Pancreas (tissue), 10 donors: ENCODE measurements at regions not wholly inside any gene's neighbourhood (a gene's known extent, or its start where the extent isn't known, plus 50 kb on each side); places are given as distances from the start of the nearest gene placed in this dataset.

Source experiments
- ATAC-seq, 4 donors: fragments of 200-7000 bp; cut with Tn5 transposase; one replicate each; pipeline versions ENCODE4 v1.8.0 to v1.9.1; 2020; ENCODE audit warnings: mild to moderate bottlenecking in 4 of 4, moderate library complexity in 4 of 4
- DNase-seq, 6 donors: peaks; one replicate each; pipeline ENCODE4 v3.0.0-alpha.2; 2020
- FAIRE-seq: peaks from 2 replicates; lab custom pipeline; 2012; peaks lifted over from hg19 to GRCh38; lab: Jason Lieb, UNC
- H3K27ac ChIP-seq, 4 donors: fragments of 200-600 bp; sonication (generic); 1 replicate in 3 of 4; 2 replicates in 1 of 4; pipeline versions ENCODE4 v1.5.0 to v1.8.0; 2020
- H3K27me3 ChIP-seq, 4 donors: fragments of 200-600 bp; one replicate each; pipeline ENCODE4 v1.8.0; 2021
- H3K36me3 ChIP-seq, 3 donors: fragments of 200-600 bp; sonication (generic) in 1 of 3; one replicate each; pipeline versions ENCODE4 v1.5.0 to v1.8.0; 2020 to 2021
- H3K4me1 ChIP-seq, 3 donors: fragments of 200-600 bp; one replicate each; pipeline ENCODE4 v1.8.0; 2021
- H3K4me3 ChIP-seq, 4 donors: fragments of 200-600 bp; sonication (generic) in 2 of 4; one replicate each; pipeline versions ENCODE4 v1.5.0 to v1.8.0; 2020 to 2021
- H3K9me3 ChIP-seq, 4 donors: fragments of 200-600 bp; one replicate each; pipeline ENCODE4 v1.8.0; 2021
- WGBS, 2 donors: extraction: QIAGEN DNeasy Blood & Tissue Kit; methylation state at CpG; one replicate each; pipeline ENCODE4 v1.1.7; 2013; 5-methylcytosine and 5-hydroxymethylcytosine counted together
- intact Hi-C, 3 donors: fragments of 100-400 bp; cut with DNase I; formaldehyde crosslinking; loops; one replicate each; pipeline versions ENCODE4 v1.11.1 to v1.14.2; 2022
- TF ChIP-seq, protein P1 (sequence below), 4 donors: fragments of 200-600 bp; sonication (generic) in 3 of 4; IDR thresholded peaks; one replicate each; pipeline versions ENCODE4 v1.5.0 to v1.8.0; 2021; ENCODE audit warnings: antibody characterized with exemption in 4 of 4
- donor health status: healthy with polysubstance abuse.
- donor health status: DM: no; HTN: no; CAD: no; lungs with moderate emphysema.
- donor health status: DM: no; HTN: no; CAD: no.
- donor health status: control.
- donor health status: control.
- donor health status: Bipolar disorder and iron deficiency.
- donor health status: DM: yes; HTN: yes; CAD: no.
- donor health status: DM: no; HTN: no; CAD: no.
- donor health status: DM: no; HTN: no; CAD: no.
- donor health status: DM: yes; HTN: yes; CAD: no.

DNA sequence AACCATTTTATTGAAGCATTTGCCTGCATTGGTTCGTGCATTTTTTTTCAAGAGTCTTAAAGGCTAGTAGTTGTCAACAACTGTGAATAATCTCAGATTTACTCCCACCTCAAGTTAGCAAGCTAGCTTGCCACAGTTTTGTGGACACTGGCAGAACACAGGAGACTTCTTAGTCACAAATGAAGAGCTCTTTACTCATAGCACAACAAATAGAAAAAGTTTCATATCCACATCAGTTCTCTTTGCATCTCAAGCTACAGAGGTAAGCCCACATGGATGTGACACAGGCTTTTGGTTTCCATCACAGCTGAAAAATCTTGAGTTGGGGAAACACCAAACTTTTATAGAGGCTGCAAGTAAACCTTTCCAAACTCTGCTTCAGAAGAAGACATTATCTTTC is 2315.7 kb upstream of the TENM3 start:
- Histone ChIP-seq H3K4me1 (no peaks in the 10 kb centered on the region), H3K9me3 (no peaks in the 10 kb centered on the region), H3K27ac (no peak overlapping the region), H3K36me3 (no peaks in the 10 kb centered on the region), H3K27me3 (no peaks in the 10 kb centered on the region), H3K4me3 (no peak overlapping the region)
- intact Hi-C loops: no loop called here
- FAIRE-seq: no peak
- ATAC-seq: no peak
- WGBS, 2 donors: 44 to 54% methylated on average over 1 of the region's 1 CpG
- DNase-seq: no peak
- TF ChIP-seq, protein P1, sequence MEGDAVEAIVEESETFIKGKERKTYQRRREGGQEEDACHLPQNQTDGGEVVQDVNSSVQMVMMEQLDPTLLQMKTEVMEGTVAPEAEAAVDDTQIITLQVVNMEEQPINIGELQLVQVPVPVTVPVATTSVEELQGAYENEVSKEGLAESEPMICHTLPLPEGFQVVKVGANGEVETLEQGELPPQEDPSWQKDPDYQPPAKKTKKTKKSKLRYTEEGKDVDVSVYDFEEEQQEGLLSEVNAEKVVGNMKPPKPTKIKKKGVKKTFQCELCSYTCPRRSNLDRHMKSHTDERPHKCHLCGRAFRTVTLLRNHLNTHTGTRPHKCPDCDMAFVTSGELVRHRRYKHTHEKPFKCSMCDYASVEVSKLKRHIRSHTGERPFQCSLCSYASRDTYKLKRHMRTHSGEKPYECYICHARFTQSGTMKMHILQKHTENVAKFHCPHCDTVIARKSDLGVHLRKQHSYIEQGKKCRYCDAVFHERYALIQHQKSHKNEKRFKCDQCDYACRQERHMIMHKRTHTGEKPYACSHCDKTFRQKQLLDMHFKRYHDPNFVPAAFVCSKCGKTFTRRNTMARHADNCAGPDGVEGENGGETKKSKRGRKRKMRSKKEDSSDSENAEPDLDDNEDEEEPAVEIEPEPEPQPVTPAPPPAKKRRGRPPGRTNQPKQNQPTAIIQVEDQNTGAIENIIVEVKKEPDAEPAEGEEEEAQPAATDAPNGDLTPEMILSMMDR (IDR thresholded peaks at IDR 0.05): no peak

DNA sequence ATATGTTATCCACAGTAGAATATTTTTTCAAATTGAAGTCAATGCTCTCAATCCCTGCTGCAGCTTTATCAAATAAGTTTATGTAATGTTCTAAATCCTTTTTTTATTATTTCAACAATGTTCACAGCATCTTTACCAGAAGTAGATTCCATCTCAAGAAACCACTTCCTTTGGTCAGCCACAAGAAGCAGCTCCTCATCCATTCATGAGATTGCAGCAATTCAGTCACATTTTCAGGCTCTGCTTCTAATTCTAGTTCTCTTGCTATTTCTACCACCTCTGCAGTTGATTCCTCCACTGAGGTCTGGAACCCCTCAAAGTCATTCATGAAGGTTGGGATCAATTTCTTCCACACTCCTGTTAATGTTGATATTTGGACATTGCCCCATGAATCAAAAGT is 2301.3 kb upstream of the TENM3 start:
- TF ChIP-seq, protein P1 (IDR thresholded peaks at IDR 0.05): no peak
- ATAC-seq (no peak), DNase-seq (no peak), FAIRE-seq (no peak)
- H3K4me3 ChIP-seq: no peak overlapping the region
- no peaks in the 10 kb centered on the region for H3K4me1 ChIP-seq
- H3K36me3 ChIP-seq: no peaks in the 10 kb centered on the region
- intact Hi-C loops: no loop called here
- no peak overlapping the region for H3K27ac ChIP-seq
- no peaks in the 10 kb centered on the region for H3K27me3 ChIP-seq
- H3K9me3 ChIP-seq: no peaks in the 10 kb centered on the region

DNA sequence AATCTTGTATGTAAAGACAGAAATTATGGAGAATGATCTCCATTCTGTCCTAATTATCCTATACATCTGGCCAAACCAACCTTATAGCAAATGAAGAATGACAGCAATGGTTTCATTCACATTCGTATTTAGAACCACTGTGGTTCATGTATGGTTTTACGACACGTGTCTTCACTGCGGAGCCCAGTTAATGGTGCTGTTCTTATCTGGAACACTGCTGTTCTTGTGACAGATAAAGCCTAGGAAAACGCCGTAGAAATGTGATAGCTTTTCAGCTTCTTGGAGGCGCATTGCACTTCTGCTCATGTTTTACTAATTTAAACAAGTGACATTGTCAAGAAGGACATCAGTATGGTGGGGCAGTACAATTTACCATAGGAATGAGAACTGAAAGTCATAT is 2266.4 kb upstream of the TENM3 start:
- no peak for DNase-seq

DNA sequence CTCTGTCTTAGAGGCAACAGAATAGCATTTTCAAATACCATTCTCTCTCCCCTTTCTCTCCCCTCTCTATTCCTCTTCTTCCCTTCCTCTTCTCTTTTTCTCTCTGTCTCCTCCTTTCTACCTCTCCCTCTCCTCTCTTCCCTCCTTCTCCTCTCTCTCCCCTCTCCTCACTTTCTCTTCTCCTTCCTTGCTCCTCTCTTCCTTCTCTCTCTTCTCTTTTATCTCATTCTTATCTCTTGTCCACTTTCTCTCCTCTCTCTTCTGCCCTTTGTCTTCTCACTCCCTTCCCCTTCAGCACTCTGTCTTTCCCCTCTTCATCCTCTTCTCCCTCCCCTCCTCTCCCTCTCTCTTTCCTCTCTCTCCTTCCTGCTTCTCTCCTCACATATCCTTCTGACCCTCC is 2265.8 kb upstream of the TENM3 start:
- intact Hi-C loops: no loop called here
- no peak overlapping the region for H3K4me3 ChIP-seq
- ATAC-seq: no peak
- H3K36me3 ChIP-seq: no peaks in the 10 kb centered on the region
- no peaks in the 10 kb centered on the region for H3K4me1 ChIP-seq
- H3K27ac ChIP-seq: no peak overlapping the region
- H3K9me3 ChIP-seq: no peaks in the 10 kb centered on the region
- no peaks in the 10 kb centered on the region for H3K27me3 ChIP-seq
- TF ChIP-seq, protein P1 (IDR thresholded peaks at IDR 0.05): no peak
- DNase-seq: no peak
- no peak for FAIRE-seq

More for the DNA sequence above, 2266.4 kb upstream of the TENM3 start:
- no peaks in the 10 kb centered on the region for H3K9me3 ChIP-seq
- TF ChIP-seq, protein P1 (IDR thresholded peaks at IDR 0.05): no peak
- intact Hi-C loops: no loop called here
- no peak for ATAC-seq
- no peaks in the 10 kb centered on the region for H3K36me3 ChIP-seq
- no peaks in the 10 kb centered on the region for H3K27me3 ChIP-seq
- WGBS, 2 donors: 73 to 74% methylated on average over 7 of the region's 7 CpGs
- no peak overlapping the region for H3K27ac ChIP-seq
- no peaks in the 10 kb centered on the region for H3K4me1 ChIP-seq
- FAIRE-seq: no peak
- no peak overlapping the region for H3K4me3 ChIP-seq

DNA sequence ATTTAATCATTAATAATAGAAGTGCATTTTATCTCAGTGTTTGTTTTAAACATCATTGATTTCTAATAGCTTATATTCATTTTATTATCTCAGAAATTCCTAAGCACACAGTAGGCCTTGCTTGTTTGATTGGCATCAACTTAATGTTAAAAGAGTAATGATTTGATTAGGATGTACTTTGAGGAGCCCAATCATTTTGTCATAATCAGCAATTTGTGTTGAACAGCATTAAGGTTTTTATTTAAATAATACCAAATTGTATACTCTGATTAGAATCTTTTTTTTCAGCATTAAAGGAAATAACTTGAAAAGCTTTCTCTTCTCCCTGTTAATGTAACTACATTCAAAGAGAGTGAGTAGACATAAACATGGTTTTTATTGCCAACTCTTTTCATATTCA is 2262.0 kb upstream of the TENM3 start:
- ATAC-seq: no peak
- Histone ChIP-seq H3K36me3 (no peaks in the 10 kb centered on the region), H3K4me1 (no peaks in the 10 kb centered on the region), H3K27me3 (no peaks in the 10 kb centered on the region), H3K4me3 (no peak overlapping the region), H3K27ac (no peak overlapping the region), H3K9me3 (no peaks in the 10 kb centered on the region)
- no peak for FAIRE-seq
- TF ChIP-seq, protein P1 (IDR thresholded peaks at IDR 0.05): no peak
- DNase-seq: no peak
- intact Hi-C loops: no loop called here
